GM23338 (cell line): ENCODE measurements at regions not wholly inside any gene's neighbourhood (a gene's known extent, or its start where the extent isn't known, plus 50 kb on each side); places are given as distances from the start of the nearest gene placed in this dataset.

Experiments used
- ATAC-seq: fragments of 200-7000 bp; cut with Tn5 transposase; 3 replicates; pipeline ENCODE4 v1.9.1; 2020
- DNase-seq: peaks from one replicate; pipeline ENCODE4 v3.0.0-alpha.2; 2015; ENCODE audit warnings: low spot score
- H2AFZ ChIP-seq: fragments of 200-600 bp; sonication (generic); 2 replicates; pipeline ENCODE4 v1.8.0; 2016; ENCODE audit warnings: antibody characterized with exemption, mild to moderate bottlenecking, moderate library complexity
- H3F3A ChIP-seq: fragments of 200-600 bp; sonication (generic); replicated peaks from 2 replicates; pipeline ENCODE4 v1.8.0; 2017; ENCODE audit warnings: antibody characterized with exemption, mixed run types, low read depth
- H3K27ac ChIP-seq: fragments of 200-600 bp; sonication (generic); 2 replicates; pipeline ENCODE4 v1.6.1; 2016; ENCODE audit warnings: low read depth
- H3K27me3 ChIP-seq: fragments of 200-600 bp; sonication (generic); 2 replicates; pipeline ENCODE4 v1.8.0; 2016; ENCODE audit warnings: mild to moderate bottlenecking, mixed run types, moderate library complexity; ENCODE audit not compliant: insufficient read depth
- H3K36me3 ChIP-seq: fragments of 200-600 bp; sonication (generic); 2 replicates; pipeline ENCODE4 v1.8.0; 2016; ENCODE audit warnings: mild to moderate bottlenecking; ENCODE audit not compliant: insufficient read depth
- H3K4me1 ChIP-seq: fragments of 200-600 bp; sonication (generic); 2 replicates; pipeline ENCODE4 v1.8.0; 2016; ENCODE audit warnings: mild to moderate bottlenecking, moderate library complexity; ENCODE audit not compliant: insufficient read depth
- H3K4me2 ChIP-seq: fragments of 200-600 bp; sonication (generic); 2 replicates; pipeline ENCODE4 v1.7.1; 2017; ENCODE audit warnings: mixed run types
- H3K4me3 ChIP-seq: fragments of 200-600 bp; sonication (generic); 2 replicates; pipeline ENCODE4 v1.6.1; 2016; ENCODE audit warnings: mixed run types
- H3K79me2 ChIP-seq: fragments of 200-600 bp; sonication (generic); replicated peaks from 2 replicates; pipeline ENCODE4 v1.8.0; 2017; ENCODE audit warnings: mild to moderate bottlenecking; ENCODE audit not compliant: insufficient read depth
- H3K9me2 ChIP-seq: fragments of 200-600 bp; sonication (generic); 2 replicates; pipeline ENCODE4 v1.8.0; 2017; ENCODE audit not compliant: insufficient read depth
- H4K20me1 ChIP-seq: fragments of 200-600 bp; sonication (generic); replicated peaks from 2 replicates; pipeline ENCODE4 v1.8.0; 2017; ENCODE audit warnings: mild to moderate bottlenecking; ENCODE audit not compliant: insufficient read depth
- H3K27ac Mint-ChIP-seq: 2 replicates; pipeline ENCODE4 v1.8.0; 2020; ENCODE audit warnings: inconsistent platforms, mild to moderate bottlenecking, moderate library complexity, mixed read lengths
- H3K27me3 Mint-ChIP-seq: 3 replicates; pipeline ENCODE4 v1.8.0; 2022; ENCODE audit warnings: low read depth, mild to moderate bottlenecking, moderate library complexity, mixed read lengths, inconsistent platforms; ENCODE audit not compliant: insufficient read depth, poor library complexity
- H3K36me3 Mint-ChIP-seq: 3 replicates; pipeline ENCODE4 v1.8.0; 2021; ENCODE audit warnings: low read depth, mild to moderate bottlenecking, inconsistent platforms, moderate library complexity, mixed read lengths
- H3K4me1 Mint-ChIP-seq: 3 replicates; pipeline ENCODE4 v1.8.0; 2020; ENCODE audit warnings: mild to moderate bottlenecking, inconsistent platforms, mixed read lengths
- H3K4me3 Mint-ChIP-seq: 3 replicates; pipeline ENCODE4 v1.8.0; 2021; ENCODE audit warnings: moderate library complexity, mild to moderate bottlenecking, inconsistent platforms, mixed read lengths
- H3K9me3 Mint-ChIP-seq: 3 replicates; pipeline ENCODE4 v1.8.0; 2020; ENCODE audit warnings: moderate library complexity, mild to moderate bottlenecking, inconsistent platforms, mixed read lengths
- CREB1 ChIP-seq: fragments of 250-450 bp; sonication (Bioruptor Pico); IDR thresholded peaks from 2 replicates; pipeline ENCODE4 v1.5.0; 2020; ENCODE audit warnings: low read depth, mild to moderate bottlenecking, moderate library complexity
- ETS1 ChIP-seq: IDR thresholded peaks from 2 replicates; pipeline ENCODE4 v1.6.1; 2016; ENCODE audit warnings: antibody characterized with exemption
- EZH2 ChIP-seq: fragments of 200-600 bp; sonication (generic); IDR thresholded peaks from one replicate; pipeline ENCODE4 v1.8.0; 2017; ENCODE audit warnings: antibody characterized with exemption, mild to moderate bottlenecking, low read depth; ENCODE audit not compliant: unreplicated experiment
- EZH2phosphoT487 ChIP-seq: fragments of 200-600 bp; sonication (generic); IDR thresholded peaks from one replicate; pipeline ENCODE4 v1.8.1; 2018; ENCODE audit warnings: antibody characterized with exemption; ENCODE audit not compliant: unreplicated experiment
- JUNB ChIP-seq: IDR thresholded peaks from one replicate; pipeline ENCODE4 v1.6.1; 2016; ENCODE audit warnings: antibody characterized with exemption; ENCODE audit not compliant: unreplicated experiment
- NANOG ChIP-seq: IDR thresholded peaks from 2 replicates; pipeline ENCODE4 v1.6.1; 2016; ENCODE audit warnings: antibody characterized with exemption, borderline replicate concordance
- POLR2AphosphoS5 ChIP-seq: IDR thresholded peaks from 2 replicates; pipeline ENCODE4 v1.6.1; 2016; ENCODE audit warnings: antibody characterized with exemption, low read depth
- REST ChIP-seq: IDR thresholded peaks from one replicate; pipeline ENCODE4 v1.6.1; 2018; ENCODE audit warnings: antibody characterized with exemption; ENCODE audit not compliant: unreplicated experiment
- STAT1 ChIP-seq: IDR thresholded peaks from one replicate; pipeline ENCODE4 v1.6.1; 2016; ENCODE audit warnings: antibody characterized with exemption; ENCODE audit not compliant: unreplicated experiment
- ZNF114 ChIP-seq: fragments of 250-450 bp; sonication (Bioruptor Pico); IDR thresholded peaks from 2 replicates; pipeline ENCODE4 v1.5.0; 2020; ENCODE audit warnings: mild to moderate bottlenecking, moderate library complexity
- ZNF331 ChIP-seq: fragments of 250-450 bp; sonication (Bioruptor Pico); IDR thresholded peaks from 2 replicates; pipeline ENCODE4 v1.5.0; 2020; ENCODE audit warnings: low read depth, mild to moderate bottlenecking, moderate library complexity
- TF ChIP-seq, protein P1 (sequence below): fragments of 250-450 bp; sonication (Bioruptor Pico); IDR thresholded peaks from 2 replicates; pipeline ENCODE4 v1.5.0; 2020; ENCODE audit warnings: mild to moderate bottlenecking, moderate library complexity
- TF ChIP-seq, protein P2 (sequence below), 2 experiments: fragments of 200-600 bp in 1 of 2; sonication (generic) in 1 of 2; conservative IDR thresholded peaks; 2 replicates each; pipeline versions ENCODE4 v1.5.1 to v1.6.1; 2016 to 2017; ENCODE audit warnings: antibody characterized with exemption in 2 of 2, low read depth in 2 of 2, mild to moderate bottlenecking in 2 of 2, moderate library complexity in 1 of 2

GRCh38 chr2:32874931-32875330, 71.8 kb upstream of the LTBP1 start:
- no peak for ATAC-seq

More at GRCh38 chr2:32874931-32875330, 71.8 kb upstream of the LTBP1 start:
- Histone ChIP-seq H3F3A (no peaks in the 10 kb centered on the region), H3K36me3 (no peaks in the 10 kb centered on the region), H3K79me2 (no peaks in the 10 kb centered on the region), H3K4me3 (no peak overlapping the region), H3K4me1 (no peaks in the 10 kb centered on the region), H2AFZ (no peak overlapping the region), H3K27ac (no peak overlapping the region), H3K4me2 (no peak overlapping the region), H3K27me3 (no peaks in the 10 kb centered on the region), H3K9me2 (no peaks in the 10 kb centered on the region), H4K20me1 (no peaks in the 10 kb centered on the region)
- Mint-ChIP-seq H3K4me1 (no peaks in the 10 kb centered on the region), H3K27ac (no peak overlapping the region), H3K9me3 (peaks cover 4% of the 10 kb centered on the region; the same call in 1 of the 3 replicates), H3K27me3 (no peaks in the 10 kb centered on the region), H3K4me3 (no peak overlapping the region), H3K36me3 (no peaks in the 10 kb centered on the region)
- TF ChIP-seq STAT1 (no peak), CREB1 (CRISPR knock-in tag) (no peak), EZH2phosphoT487 (no peak), NANOG (no peak), REST (no peak), JUNB (no peak), ZNF331 (CRISPR knock-in tag) (no peak), ZNF114 (CRISPR knock-in tag) (no peak), ETS1 (no peak), POLR2AphosphoS5 (no peak), EZH2 (no peak)
- TF ChIP-seq, protein P1, sequence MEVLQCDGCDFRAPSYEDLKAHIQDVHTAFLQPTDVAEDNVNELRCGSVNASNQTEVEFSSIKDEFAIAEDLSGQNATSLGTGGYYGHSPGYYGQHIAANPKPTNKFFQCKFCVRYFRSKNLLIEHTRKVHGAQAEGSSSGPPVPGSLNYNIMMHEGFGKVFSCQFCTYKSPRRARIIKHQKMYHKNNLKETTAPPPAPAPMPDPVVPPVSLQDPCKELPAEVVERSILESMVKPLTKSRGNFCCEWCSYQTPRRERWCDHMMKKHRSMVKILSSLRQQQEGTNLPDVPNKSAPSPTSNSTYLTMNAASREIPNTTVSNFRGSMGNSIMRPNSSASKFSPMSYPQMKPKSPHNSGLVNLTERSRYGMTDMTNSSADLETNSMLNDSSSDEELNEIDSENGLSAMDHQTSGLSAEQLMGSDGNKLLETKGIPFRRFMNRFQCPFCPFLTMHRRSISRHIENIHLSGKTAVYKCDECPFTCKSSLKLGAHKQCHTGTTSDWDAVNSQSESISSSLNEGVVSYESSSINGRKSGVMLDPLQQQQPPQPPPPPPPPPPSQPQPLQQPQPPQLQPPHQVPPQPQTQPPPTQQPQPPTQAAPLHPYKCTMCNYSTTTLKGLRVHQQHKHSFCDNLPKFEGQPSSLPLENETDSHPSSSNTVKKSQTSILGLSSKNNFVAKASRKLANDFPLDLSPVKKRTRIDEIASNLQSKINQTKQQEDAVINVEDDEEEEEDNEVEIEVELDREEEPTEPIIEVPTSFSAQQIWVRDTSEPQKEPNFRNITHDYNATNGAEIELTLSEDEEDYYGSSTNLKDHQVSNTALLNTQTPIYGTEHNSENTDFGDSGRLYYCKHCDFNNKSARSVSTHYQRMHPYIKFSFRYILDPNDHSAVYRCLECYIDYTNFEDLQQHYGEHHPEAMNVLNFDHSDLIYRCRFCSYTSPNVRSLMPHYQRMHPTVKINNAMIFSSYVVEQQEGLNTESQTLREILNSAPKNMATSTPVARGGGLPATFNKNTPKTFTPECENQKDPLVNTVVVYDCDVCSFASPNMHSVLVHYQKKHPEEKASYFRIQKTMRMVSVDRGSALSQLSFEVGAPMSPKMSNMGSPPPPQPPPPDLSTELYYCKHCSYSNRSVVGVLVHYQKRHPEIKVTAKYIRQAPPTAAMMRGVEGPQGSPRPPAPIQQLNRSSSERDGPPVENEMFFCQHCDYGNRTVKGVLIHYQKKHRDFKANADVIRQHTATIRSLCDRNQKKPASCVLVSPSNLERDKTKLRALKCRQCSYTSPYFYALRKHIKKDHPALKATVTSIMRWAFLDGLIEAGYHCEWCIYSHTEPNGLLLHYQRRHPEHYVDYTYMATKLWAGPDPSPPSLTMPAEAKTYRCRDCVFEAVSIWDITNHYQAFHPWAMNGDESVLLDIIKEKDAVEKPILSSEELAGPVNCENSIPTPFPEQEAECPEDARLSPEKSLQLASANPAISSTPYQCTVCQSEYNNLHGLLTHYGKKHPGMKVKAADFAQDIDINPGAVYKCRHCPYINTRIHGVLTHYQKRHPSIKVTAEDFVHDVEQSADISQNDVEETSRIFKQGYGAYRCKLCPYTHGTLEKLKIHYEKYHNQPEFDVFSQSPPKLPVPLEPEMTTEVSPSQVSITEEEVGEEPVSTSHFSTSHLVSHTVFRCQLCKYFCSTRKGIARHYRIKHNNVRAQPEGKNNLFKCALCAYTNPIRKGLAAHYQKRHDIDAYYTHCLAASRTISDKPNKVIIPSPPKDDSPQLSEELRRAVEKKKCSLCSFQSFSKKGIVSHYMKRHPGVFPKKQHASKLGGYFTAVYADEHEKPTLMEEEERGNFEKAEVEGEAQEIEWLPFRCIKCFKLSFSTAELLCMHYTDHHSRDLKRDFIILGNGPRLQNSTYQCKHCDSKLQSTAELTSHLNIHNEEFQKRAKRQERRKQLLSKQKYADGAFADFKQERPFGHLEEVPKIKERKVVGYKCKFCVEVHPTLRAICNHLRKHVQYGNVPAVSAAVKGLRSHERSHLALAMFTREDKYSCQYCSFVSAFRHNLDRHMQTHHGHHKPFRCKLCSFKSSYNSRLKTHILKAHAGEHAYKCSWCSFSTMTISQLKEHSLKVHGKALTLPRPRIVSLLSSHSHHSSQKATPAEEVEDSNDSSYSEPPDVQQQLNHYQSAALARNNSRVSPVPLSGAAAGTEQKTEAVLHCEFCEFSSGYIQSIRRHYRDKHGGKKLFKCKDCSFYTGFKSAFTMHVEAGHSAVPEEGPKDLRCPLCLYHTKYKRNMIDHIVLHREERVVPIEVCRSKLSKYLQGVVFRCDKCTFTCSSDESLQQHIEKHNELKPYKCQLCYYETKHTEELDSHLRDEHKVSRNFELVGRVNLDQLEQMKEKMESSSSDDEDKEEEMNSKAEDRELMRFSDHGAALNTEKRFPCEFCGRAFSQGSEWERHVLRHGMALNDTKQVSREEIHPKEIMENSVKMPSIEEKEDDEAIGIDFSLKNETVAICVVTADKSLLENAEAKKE = no peak
- TF ChIP-seq, protein P2, sequence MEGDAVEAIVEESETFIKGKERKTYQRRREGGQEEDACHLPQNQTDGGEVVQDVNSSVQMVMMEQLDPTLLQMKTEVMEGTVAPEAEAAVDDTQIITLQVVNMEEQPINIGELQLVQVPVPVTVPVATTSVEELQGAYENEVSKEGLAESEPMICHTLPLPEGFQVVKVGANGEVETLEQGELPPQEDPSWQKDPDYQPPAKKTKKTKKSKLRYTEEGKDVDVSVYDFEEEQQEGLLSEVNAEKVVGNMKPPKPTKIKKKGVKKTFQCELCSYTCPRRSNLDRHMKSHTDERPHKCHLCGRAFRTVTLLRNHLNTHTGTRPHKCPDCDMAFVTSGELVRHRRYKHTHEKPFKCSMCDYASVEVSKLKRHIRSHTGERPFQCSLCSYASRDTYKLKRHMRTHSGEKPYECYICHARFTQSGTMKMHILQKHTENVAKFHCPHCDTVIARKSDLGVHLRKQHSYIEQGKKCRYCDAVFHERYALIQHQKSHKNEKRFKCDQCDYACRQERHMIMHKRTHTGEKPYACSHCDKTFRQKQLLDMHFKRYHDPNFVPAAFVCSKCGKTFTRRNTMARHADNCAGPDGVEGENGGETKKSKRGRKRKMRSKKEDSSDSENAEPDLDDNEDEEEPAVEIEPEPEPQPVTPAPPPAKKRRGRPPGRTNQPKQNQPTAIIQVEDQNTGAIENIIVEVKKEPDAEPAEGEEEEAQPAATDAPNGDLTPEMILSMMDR (conservative IDR thresholded peaks at IDR 0.05; ENCODE audit: low read depth in 2 of 2) = no peak
- no peak for DNase-seq
